Gastroesophageal sphincter (tissue), 4 donors: ENCODE measurements at regions not wholly inside any gene's neighbourhood (a gene's known extent, or its start where the extent isn't known, plus 50 kb on each side); places are given as distances from the start of the nearest gene placed in this dataset.

Experiments used
- ATAC-seq: fragments of 150-250 bp; one replicate; pipeline ENCODE4 v1.9.1; 2016; ENCODE audit warnings: mild to moderate bottlenecking, moderate library complexity
- H3K27ac ChIP-seq, 4 donors: fragments of 200-600 bp; sonication (generic) in 3 of 4; 1 replicate in 3 of 4; 2 replicates in 1 of 4; pipeline ENCODE4 v1.5.1; 2016 to 2019
- H3K27me3 ChIP-seq: fragments of 200-600 bp; sonication (generic); one replicate; pipeline ENCODE4 v1.5.1; 2019
- H3K36me3 ChIP-seq, 2 donors: fragments of 200-600 bp; sonication (generic); one replicate each; pipeline ENCODE4 v1.5.1; 2019; ENCODE audit warnings: control low read depth in 1 of 2
- H3K4me1 ChIP-seq, 3 donors: fragments of 200-600 bp; sonication (generic); 1 replicate in 2 of 3; 2 replicates in 1 of 3; pipeline ENCODE4 v1.5.1; 2016 to 2019; ENCODE audit warnings: control low read depth in 2 of 3
- H3K4me3 ChIP-seq, 2 donors: fragments of 200-600 bp; sonication (generic); one replicate each; pipeline ENCODE4 v1.5.1; 2019; ENCODE audit warnings: mild to moderate bottlenecking in 1 of 2, moderate library complexity in 1 of 2
- H3K9me3 ChIP-seq, 3 donors: fragments of 200-600 bp; sonication (generic); one replicate each; pipeline ENCODE4 v1.5.1; 2017 to 2019; ENCODE audit warnings: control low read depth in 2 of 3
- CTCF ChIP-seq, 4 experiments: fragments of 200-600 bp in 2 of 4; fragments of 450-650 bp in 2 of 4; sonication (generic) in 1 of 4; IDR thresholded peaks; one replicate each; pipeline ENCODE4 v1.5.1; 2017 to 2019; ENCODE audit warnings: antibody characterized with exemption in 4 of 4, mild to moderate bottlenecking in 2 of 4, moderate library complexity in 2 of 4
- EP300 ChIP-seq: sonication (generic); formaldehyde crosslinking; IDR thresholded peaks from one replicate; pipeline ENCODE4 v1.6.1; 2017; ENCODE audit warnings: antibody characterized with exemption, mild to moderate bottlenecking
- POLR2A ChIP-seq, 2 donors: fragments of 450-650 bp; IDR thresholded peaks; one replicate each; pipeline ENCODE4 v1.6.1; 2017; ENCODE audit warnings: antibody characterized with exemption in 2 of 2, mild to moderate bottlenecking in 2 of 2, moderate library complexity in 1 of 2
- POLR2AphosphoS5 ChIP-seq: sonication (generic); formaldehyde crosslinking; IDR thresholded peaks from one replicate; pipeline ENCODE4 v1.6.1; 2017; ENCODE audit warnings: antibody characterized with exemption
- WGBS, 2 donors: methylation state at CpG; one replicate each; pipeline ENCODE4 v1.1.5; 2018; ENCODE audit warnings: low coverage in 1 of 2; 5-methylcytosine and 5-hydroxymethylcytosine counted together

- TF ChIP-seq POLR2A (IDR thresholded peaks at IDR 0.05) (no peak), CTCF (IDR thresholded peaks at IDR 0.05) (no peak), POLR2AphosphoS5 (no peak), EP300 (no peak)
- H3K4me1 ChIP-seq: peaks cover 0 to 10% (median 0%) of the 10 kb centered on the region in 3 donors
- no peaks in the 10 kb centered on the region for H3K9me3 ChIP-seq
- no peak overlapping the region for H3K27ac ChIP-seq
- no peak for ATAC-seq
- no peaks in the 10 kb centered on the region for H3K27me3 ChIP-seq
- H3K4me3 ChIP-seq: no peak overlapping the region
- WGBS, 2 donors: 86 to 92% methylated on average over 4 to 10 of the region's 10 CpGs
- no peaks in the 10 kb centered on the region for H3K36me3 ChIP-seq
Measured at GRCh38 chr11:92644595-92645445, 324.6 kb upstream of the MTNR1B start.

GRCh38 chr11:92651159-92651558 lies 318.3 kb upstream of the MTNR1B start:
- WGBS, 2 donors: 93 to 100% methylated on average over 1 to 2 of the region's 2 CpGs
- Histone ChIP-seq H3K9me3 (no peaks in the 10 kb centered on the region), H3K4me3 (no peak overlapping the region), H3K4me1 (no peaks in the 10 kb centered on the region), H3K36me3 (no peaks in the 10 kb centered on the region), H3K27ac (no peak overlapping the region), H3K27me3 (no peaks in the 10 kb centered on the region)
- TF ChIP-seq CTCF (IDR thresholded peaks at IDR 0.05) (no peak), POLR2AphosphoS5 (no peak), POLR2A (IDR thresholded peaks at IDR 0.05) (no peak), EP300 (no peak)
- ATAC-seq: no peak

GRCh38 chr11:92653454-92653853 lies 316.0 kb upstream of the MTNR1B start:
- ATAC-seq: no peak
- no peaks in the 10 kb centered on the region for H3K9me3 ChIP-seq
- H3K27ac ChIP-seq: no peak overlapping the region
- TF ChIP-seq POLR2AphosphoS5 (no peak), CTCF (IDR thresholded peaks at IDR 0.05) (no peak), EP300 (no peak), POLR2A (IDR thresholded peaks at IDR 0.05) (no peak)
- no peaks in the 10 kb centered on the region for H3K36me3 ChIP-seq
- H3K4me3 ChIP-seq: no peak overlapping the region
- no peaks in the 10 kb centered on the region for H3K4me1 ChIP-seq
- H3K27me3 ChIP-seq: no peaks in the 10 kb centered on the region

- ATAC-seq: no peak
- Histone ChIP-seq H3K27ac (no peak overlapping the region), H3K9me3 (no peaks in the 10 kb centered on the region), H3K4me1 (no peaks in the 10 kb centered on the region), H3K27me3 (no peaks in the 10 kb centered on the region), H3K4me3 (no peak overlapping the region), H3K36me3 (no peaks in the 10 kb centered on the region)
- TF ChIP-seq POLR2AphosphoS5: no peak
- no peak for TF ChIP-seq POLR2A (IDR thresholded peaks at IDR 0.05)
- no peak for TF ChIP-seq EP300
- TF ChIP-seq CTCF (IDR thresholded peaks at IDR 0.05): no peak
- WGBS, 2 donors: 72 to 75% methylated on average over 2 of the region's 2 CpGs
Measured at GRCh38 chr11:92656783-92657182, 312.7 kb upstream of the MTNR1B start.

- WGBS, 2 donors: 72 to 76% methylated on average over 2 of the region's 2 CpGs
- H3K4me3 ChIP-seq: no peak overlapping the region
- no peak overlapping the region for H3K27ac ChIP-seq
- no peaks in the 10 kb centered on the region for H3K4me1 ChIP-seq
- H3K27me3 ChIP-seq: no peaks in the 10 kb centered on the region
- TF ChIP-seq CTCF (IDR thresholded peaks at IDR 0.05): no peak
- TF ChIP-seq POLR2A (IDR thresholded peaks at IDR 0.05): no peak
- no peak for TF ChIP-seq POLR2AphosphoS5
- TF ChIP-seq EP300: no peak
- ATAC-seq: no peak
- H3K9me3 ChIP-seq: no peaks in the 10 kb centered on the region
- H3K36me3 ChIP-seq: no peaks in the 10 kb centered on the region
Measured at GRCh38 chr11:92657226-92657625, 312.2 kb upstream of the MTNR1B start.
